Uterus (tissue), 2 donors: ENCODE measurements at regions not wholly inside any gene's neighbourhood (a gene's known extent, or its start where the extent isn't known, plus 50 kb on each side); places are given as distances from the start of the nearest gene placed in this dataset.

Source experiments
- POLR2A ChIP-seq, 2 donors: fragments of 450-650 bp; IDR thresholded peaks; one replicate each; pipeline ENCODE4 v1.6.1; 2016; ENCODE audit warnings: antibody characterized with exemption in 2 of 2, mild to moderate bottlenecking in 1 of 2, moderate library complexity in 1 of 2
- TF ChIP-seq, protein P1 (sequence below), 4 experiments: fragments of 200-600 bp in 2 of 4; fragments of 450-650 bp in 2 of 4; sonication (generic) in 2 of 4; IDR thresholded peaks; one replicate each; pipeline ENCODE4 v1.5.1; 2016 to 2019; ENCODE audit warnings: antibody characterized with exemption in 4 of 4, mild to moderate bottlenecking in 2 of 4, moderate library complexity in 1 of 4

DNA sequence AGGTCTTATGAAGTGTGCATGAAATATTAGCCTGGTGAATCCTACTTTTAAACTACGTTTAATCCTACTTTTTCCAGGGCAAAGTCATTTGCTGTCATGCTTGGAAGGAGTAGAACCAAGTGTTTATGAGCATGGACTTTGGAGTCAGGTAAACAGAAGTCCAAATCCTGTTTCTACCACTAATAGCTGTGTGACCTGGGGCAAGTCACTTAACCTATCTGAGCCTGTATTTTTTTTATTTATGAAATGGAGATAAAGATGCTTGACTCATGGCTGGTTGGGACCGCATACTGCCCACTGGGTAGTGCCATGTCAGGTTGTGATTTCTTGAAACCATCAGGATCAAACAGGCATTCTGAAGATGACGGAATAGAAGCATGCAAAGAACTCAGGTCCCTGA, 249.6 kb downstream of the BAMBI start:
- TF ChIP-seq, protein P1, sequence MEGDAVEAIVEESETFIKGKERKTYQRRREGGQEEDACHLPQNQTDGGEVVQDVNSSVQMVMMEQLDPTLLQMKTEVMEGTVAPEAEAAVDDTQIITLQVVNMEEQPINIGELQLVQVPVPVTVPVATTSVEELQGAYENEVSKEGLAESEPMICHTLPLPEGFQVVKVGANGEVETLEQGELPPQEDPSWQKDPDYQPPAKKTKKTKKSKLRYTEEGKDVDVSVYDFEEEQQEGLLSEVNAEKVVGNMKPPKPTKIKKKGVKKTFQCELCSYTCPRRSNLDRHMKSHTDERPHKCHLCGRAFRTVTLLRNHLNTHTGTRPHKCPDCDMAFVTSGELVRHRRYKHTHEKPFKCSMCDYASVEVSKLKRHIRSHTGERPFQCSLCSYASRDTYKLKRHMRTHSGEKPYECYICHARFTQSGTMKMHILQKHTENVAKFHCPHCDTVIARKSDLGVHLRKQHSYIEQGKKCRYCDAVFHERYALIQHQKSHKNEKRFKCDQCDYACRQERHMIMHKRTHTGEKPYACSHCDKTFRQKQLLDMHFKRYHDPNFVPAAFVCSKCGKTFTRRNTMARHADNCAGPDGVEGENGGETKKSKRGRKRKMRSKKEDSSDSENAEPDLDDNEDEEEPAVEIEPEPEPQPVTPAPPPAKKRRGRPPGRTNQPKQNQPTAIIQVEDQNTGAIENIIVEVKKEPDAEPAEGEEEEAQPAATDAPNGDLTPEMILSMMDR (IDR thresholded peaks at IDR 0.05), result no peak
- TF ChIP-seq POLR2A (IDR thresholded peaks at IDR 0.05), result no peak
